ENCODE measurements at regions not wholly inside any gene's neighbourhood (a gene's known extent, or its start where the extent isn't known, plus 50 kb on each side); places are given as distances from the start of the nearest gene placed in this dataset.
A peak's percentile ranks its signal among the peaks of the same experiment; 100 is the strongest.

- DNase-seq (ENCODE audit: low read depth) = no peak
- TF ChIP-seq, protein P1, sequence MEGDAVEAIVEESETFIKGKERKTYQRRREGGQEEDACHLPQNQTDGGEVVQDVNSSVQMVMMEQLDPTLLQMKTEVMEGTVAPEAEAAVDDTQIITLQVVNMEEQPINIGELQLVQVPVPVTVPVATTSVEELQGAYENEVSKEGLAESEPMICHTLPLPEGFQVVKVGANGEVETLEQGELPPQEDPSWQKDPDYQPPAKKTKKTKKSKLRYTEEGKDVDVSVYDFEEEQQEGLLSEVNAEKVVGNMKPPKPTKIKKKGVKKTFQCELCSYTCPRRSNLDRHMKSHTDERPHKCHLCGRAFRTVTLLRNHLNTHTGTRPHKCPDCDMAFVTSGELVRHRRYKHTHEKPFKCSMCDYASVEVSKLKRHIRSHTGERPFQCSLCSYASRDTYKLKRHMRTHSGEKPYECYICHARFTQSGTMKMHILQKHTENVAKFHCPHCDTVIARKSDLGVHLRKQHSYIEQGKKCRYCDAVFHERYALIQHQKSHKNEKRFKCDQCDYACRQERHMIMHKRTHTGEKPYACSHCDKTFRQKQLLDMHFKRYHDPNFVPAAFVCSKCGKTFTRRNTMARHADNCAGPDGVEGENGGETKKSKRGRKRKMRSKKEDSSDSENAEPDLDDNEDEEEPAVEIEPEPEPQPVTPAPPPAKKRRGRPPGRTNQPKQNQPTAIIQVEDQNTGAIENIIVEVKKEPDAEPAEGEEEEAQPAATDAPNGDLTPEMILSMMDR (conservative IDR thresholded peaks at IDR 0.05; ENCODE audit: low read depth, low read length) = no peak
- H3K4me3 ChIP-seq (ENCODE audit: low read depth, low read length) = no peak overlapping the region
Measured at GRCh38 chr3:473033-473800, 276.7 kb downstream of the CHL1 start.

- TF ChIP-seq, protein P1 (conservative IDR thresholded peaks at IDR 0.05; ENCODE audit: low read depth, low read length) = no peak
Measured at GRCh38 chr3:474828-475227, 278.3 kb downstream of the CHL1 start.

GRCh38 chr3:480070-480469 lies 283.5 kb downstream of the CHL1 start:
- DNase-seq (ENCODE audit: low read depth) = no peak
- TF ChIP-seq, protein P1 (conservative IDR thresholded peaks at IDR 0.05; ENCODE audit: low read depth, low read length) = no peak
- no peak overlapping the region for H3K4me3 ChIP-seq (ENCODE audit: low read depth, low read length)

More at GRCh38 chr3:474828-475227, 278.3 kb downstream of the CHL1 start:
- no peak for DNase-seq (ENCODE audit: low read depth)
- no peak overlapping the region for H3K4me3 ChIP-seq (ENCODE audit: low read depth, low read length)

- DNase-seq (ENCODE audit: low read depth) = no peak
- H3K4me3 ChIP-seq (ENCODE audit: low read depth, low read length) = no peak overlapping the region
- TF ChIP-seq, protein P1 (conservative IDR thresholded peaks at IDR 0.05; ENCODE audit: low read depth, low read length) = no peak
Measured at GRCh38 chr3:481111-481510, 284.5 kb downstream of the CHL1 start.

GRCh38 chr3:481680-482079 lies 285.1 kb downstream of the CHL1 start:
- DNase-seq (ENCODE audit: low read depth) = peak; percentile 11
- TF ChIP-seq, protein P1 (conservative IDR thresholded peaks at IDR 0.05; ENCODE audit: low read depth, low read length) = no peak
- no peak overlapping the region for H3K4me3 ChIP-seq (ENCODE audit: low read depth, low read length)

- H3K4me3 ChIP-seq (ENCODE audit: low read depth, low read length) = no peak overlapping the region
- TF ChIP-seq, protein P1 (conservative IDR thresholded peaks at IDR 0.05; ENCODE audit: low read depth, low read length) = no peak
- DNase-seq (ENCODE audit: low read depth) = no peak
Measured at GRCh38 chr3:482479-482878, 285.9 kb downstream of the CHL1 start.

DNA sequence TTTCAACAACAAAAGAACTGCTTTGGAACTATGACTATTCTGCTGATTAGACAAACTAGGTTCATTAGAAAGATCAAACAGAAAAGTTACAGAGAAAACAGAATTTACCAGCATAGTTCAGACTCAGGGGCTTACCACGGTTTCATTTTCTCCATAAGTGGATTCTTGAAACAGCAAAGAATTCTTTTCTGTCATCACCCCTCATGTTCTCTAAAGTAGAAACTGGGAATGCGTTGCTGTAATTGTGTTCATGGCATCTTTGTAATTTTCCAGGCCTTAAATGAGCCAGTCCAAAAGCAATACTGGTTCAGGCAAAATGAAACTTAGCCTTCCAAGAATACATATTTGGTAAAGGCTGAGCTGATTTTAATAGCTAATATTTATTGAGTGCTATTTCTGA lies 287.8 kb downstream of the CHL1 start:
- no peak overlapping the region for H3K4me3 ChIP-seq (ENCODE audit: low read depth, low read length)
- DNase-seq (ENCODE audit: low read depth) = no peak
- TF ChIP-seq, protein P1 (conservative IDR thresholded peaks at IDR 0.05; ENCODE audit: low read depth, low read length) = no peak

All from choroid plexus epithelial cell (primary cell).